NOMO-1 (cell line): ENCODE measurements at regions not wholly inside any gene's neighbourhood (a gene's known extent, or its start where the extent isn't known, plus 50 kb on each side); places are given as distances from the start of the nearest gene placed in this dataset.
"Not testable (repeated sequence)": the region's sequence is repeated elsewhere in the genome, so short reads cannot be mapped to it uniquely, and the experiment has no call there.

Source experiments
- DNase-seq, 2 experiments: peaks; one replicate each; lab custom pipeline; 2025; ENCODE audit not compliant: unreplicated experiment in 2 of 2; lab: John Stamatoyannopoulos, UW

DNA sequence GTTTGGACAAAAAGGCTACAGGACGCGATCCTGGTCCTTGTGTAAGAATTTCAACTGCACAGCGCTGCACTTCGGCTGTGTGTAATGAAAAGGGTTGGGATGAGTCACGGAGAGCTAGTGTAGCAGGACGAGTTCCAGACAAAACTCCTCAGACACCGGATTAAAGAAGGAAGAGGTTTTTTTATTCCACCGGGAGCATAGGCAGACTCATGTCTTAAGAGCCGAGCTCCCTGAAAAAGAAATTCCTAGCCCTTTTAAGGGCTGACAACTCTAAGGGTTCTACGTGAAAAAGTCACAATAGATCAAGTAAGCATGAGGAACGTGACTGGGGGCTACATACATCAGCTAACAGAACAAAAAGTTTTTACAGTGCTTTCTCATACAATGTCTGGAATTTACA lies 54.8 kb upstream of the FAM90A1 start:
- DNase-seq: not testable (repeated sequence)

DNA sequence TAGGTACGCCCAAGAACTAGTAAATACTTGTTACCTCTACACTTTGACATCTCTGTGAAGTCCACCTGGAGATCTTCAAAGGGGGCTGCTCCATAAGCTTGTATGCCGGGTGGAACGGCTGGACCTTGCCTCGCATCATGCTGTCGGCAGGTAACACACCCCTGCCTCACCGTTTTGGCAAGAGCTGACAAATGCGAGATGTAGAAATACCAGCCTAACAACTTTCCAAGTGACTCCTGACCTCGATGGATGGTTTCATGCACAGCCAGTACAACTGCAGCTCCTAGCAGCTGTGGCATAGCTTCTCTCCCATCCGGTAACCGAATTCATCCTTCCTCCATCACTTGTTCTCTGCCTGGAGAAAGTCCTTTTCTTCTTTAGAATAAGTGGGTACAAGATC lies 58.3 kb upstream of the FAM90A1 start:
- not testable (repeated sequence) for DNase-seq

DNA sequence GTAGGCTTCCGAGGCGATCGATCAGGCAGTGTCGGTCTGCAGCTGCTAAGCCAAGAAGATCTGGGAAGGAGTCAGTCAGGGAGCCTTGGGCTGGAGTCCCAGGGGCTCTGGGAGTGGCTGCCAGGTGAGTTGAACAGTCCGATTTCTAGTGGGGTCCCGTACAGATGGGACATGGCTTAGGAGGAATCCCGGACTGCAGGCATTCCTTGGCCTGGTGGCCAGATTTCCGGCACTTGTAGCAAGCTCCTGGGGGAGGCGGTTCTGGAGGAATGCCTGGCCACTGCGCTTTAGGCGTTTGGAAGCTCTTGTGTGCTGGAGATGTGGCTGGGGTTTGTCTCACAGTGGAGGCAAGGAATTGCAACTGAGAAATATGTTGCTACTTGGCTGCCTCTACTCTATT lies 64.3 kb upstream of the FAM90A1 start:
- not testable (repeated sequence) for DNase-seq

DNA sequence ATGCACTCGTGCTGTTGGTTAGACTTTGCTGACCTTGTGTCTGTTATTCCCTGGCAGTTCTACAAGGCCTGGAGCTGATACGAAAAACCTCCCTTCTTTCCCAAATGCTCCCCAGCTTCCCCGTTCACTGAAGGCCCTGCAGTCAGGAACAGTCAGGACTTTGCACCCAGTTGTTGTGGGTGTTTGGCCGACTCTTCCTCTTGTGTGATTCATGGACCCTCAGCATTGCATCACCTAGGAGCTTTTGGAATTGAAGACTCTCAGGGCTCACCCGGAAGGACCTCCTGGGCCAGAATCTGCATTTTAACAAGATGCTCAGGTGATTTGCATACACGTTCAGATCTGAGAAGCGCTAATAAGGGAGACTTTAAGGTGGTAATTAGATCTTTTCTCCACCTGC lies 67.2 kb upstream of the FAM90A1 start:
- not testable (repeated sequence) for DNase-seq

DNA sequence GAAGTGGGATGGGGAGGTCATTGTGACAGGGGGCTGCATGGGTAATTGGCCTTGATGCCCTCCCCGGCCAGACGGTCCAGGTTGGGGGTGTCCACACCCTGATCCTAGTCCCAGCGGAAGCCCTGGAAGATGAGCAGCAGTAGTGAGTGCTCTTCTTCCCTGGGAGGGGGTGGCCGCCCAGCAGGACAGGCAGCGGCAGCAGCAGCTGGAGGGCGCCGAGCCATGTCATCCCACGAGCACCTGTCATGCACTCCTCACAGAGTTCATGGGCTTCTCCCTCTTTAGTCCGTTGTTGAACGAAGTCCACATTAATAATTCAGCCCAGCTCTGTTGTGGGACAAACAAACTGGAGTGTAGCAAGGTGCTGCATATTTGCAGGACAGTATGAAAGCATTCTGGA lies 81.2 kb upstream of the FAM90A1 start:
- not testable (repeated sequence) for DNase-seq

- not testable (repeated sequence) for DNase-seq
Measured at GRCh38 chr12:8315997-8316396, 88.6 kb upstream of the FAM90A1 start.

- not testable (repeated sequence) for DNase-seq
Measured at GRCh38 chr12:8317675-8318074, 90.3 kb upstream of the FAM90A1 start.

- DNase-seq: peak in 1 of 2 experiments; percentile 62
Measured at GRCh38 chr12:8320251-8320730, 92.9 kb upstream of the FAM90A1 start.

- DNase-seq: not testable (repeated sequence)
Measured at GRCh38 chr12:8320791-8321370, 93.5 kb upstream of the FAM90A1 start.

- DNase-seq: not testable (repeated sequence)
Measured at GRCh38 chr12:8325145-8325839, 97.9 kb upstream of the FAM90A1 start.

DNA sequence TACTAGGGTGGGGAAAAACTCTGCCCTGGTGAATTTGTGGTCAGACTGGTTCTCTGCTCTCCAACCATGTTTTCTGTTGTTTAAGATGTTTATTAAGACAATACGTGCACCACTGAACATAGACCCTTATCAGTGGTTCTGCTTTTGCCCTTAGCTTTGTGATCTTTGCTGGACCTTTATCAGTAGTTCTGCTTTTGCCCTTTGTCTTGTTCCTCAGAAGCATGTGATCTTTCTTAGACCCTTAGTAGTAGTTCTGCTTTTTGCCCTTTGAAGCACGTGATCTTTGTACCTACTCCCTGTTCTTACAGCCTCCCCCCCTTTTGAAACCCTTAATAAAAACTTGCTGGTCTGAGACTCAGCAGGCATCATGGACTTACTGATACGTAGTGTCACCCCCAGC lies 101.4 kb upstream of the FAM90A1 start:
- peak in 1 of 2 experiments; percentile 56 for DNase-seq

- not testable (repeated sequence) for DNase-seq
Measured at GRCh38 chr12:8332373-8332772, 105.0 kb upstream of the FAM90A1 start.

DNA sequence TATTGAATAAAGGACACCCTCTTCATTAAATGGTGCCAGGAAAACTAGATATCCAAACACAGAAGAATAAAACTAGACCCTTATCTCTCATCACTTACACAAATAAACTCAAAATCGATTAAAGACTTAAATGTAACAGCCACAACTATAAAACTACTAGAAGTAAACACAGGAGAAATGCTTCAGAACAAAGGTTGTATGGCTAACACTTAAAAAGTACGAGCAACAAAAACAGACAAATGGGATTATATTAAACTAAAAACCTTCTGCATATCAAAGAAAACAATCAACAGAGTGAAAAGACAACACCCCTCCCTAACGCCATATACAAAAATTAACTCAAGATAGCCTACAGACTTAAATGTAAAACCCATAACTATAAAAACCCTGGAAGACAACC lies 104.7 kb upstream of the CLEC6A start:
- not testable (repeated sequence) for DNase-seq

- DNase-seq: not testable (repeated sequence)
Measured at GRCh38 chr12:8354741-8355140, 101.0 kb upstream of the CLEC6A start.

DNA sequence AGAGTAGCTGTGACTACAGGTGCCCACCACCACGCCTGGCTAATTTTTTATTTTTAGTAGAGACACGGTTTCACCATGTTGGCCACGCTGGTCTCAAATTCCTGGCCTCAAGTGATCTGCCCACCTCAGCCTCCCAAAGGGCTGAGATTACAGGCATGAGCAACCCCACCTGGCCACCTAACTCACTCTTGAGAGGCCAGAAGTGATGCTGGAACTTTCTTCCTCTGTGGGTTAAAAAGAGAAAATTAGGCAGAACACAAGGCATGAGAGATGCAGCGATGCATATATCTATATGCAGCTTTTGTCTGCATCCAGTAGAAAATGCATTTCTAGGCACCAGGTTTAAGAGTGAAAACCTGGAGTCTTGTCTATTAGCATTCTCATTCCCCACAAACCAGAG lies 100.2 kb upstream of the CLEC6A start:
- DNase-seq: not testable (repeated sequence)

GRCh38 chr12:8373744-8374143 lies 82.0 kb upstream of the CLEC6A start:
- not testable (repeated sequence) for DNase-seq

GRCh38 chr12:8375122-8375521 lies 80.6 kb upstream of the CLEC6A start:
- not testable (repeated sequence) for DNase-seq

DNA sequence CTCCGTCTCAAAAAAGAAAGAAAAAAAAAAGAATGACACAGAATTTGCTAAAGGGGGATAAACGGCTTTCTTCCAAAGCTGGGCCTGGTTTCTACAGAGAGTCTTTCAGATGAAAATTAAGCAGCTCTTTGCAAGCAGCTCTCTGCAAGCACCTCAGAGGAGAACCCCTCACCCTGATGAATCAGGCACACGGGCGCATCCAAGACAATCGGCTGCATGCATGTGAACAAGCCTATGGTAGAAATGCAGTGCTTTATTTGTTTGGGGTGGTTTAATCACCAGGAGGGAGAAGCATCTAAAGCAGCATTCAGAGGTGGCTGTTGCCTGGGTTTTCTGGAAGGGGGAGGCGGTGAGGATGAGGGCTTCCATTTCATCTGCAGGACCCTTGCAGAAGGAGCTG lies 78.0 kb upstream of the CLEC6A start:
- DNase-seq: not testable (repeated sequence)

DNA sequence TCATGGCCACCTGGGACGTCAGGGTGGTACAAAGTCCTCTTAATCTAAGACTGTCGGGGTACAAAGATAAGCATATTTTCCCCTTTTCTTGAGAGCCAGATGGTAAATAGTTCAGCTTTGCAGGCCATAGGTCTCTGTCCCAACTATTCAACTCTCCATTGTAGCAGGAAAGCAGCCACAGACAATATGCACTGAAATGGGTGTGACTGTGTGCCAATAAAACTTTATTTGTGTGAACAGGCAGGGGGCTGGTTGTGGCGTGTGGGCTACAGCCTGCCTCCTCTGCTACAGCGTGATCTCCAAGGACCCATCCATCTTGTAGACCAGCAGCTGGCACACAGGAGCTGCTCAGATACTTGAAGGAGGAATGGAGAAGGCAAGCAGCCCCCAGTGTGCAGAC lies 73.2 kb upstream of the CLEC6A start:
- not testable (repeated sequence) for DNase-seq

DNA sequence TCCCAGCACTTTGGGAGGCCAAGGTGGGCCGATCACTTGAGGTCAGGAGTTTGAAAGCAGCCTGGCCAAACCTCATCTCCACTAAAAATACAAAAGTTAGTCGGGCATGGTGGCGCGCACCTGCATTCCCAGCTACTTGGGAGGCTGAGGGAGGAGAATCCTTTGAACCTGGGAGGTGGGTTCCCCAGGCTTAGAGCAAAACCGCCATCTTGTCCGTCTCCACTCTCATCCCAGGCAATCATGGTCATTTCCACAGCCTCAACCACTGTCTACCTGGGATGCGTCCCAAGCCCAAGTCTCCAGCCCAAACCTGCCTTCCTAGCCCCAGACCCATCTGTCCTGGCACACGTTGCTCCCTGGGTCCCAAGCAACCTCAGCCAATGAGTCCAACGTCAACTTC lies 71.1 kb upstream of the CLEC6A start:
- DNase-seq: not testable (repeated sequence)

- not testable (repeated sequence) for DNase-seq
Measured at GRCh38 chr12:8385431-8385830, 70.3 kb upstream of the CLEC6A start.

- DNase-seq: not testable (repeated sequence)
Measured at GRCh38 chr12:8386661-8387060, 69.1 kb upstream of the CLEC6A start.
